IMR-90 (cell line): ENCODE measurements at regions not wholly inside any gene's neighbourhood (a gene's known extent, or its start where the extent isn't known, plus 50 kb on each side); places are given as distances from the start of the nearest gene placed in this dataset.

Experiments
- BHLHE40 ChIP-seq: fragments of 150-350 bp; IDR thresholded peaks from 2 replicates; pipeline ENCODE4 v1.6.1; 2016; ENCODE audit warnings: mild to moderate bottlenecking, low read depth, low read length
- CEBPB ChIP-seq: IDR thresholded peaks from 2 replicates; pipeline ENCODE4 v1.6.1; 2012; ENCODE audit warnings: low read depth, low read length, improper control_type of control experiment
- CHD1 ChIP-seq: IDR thresholded peaks from 2 replicates; pipeline ENCODE4 v1.6.1; 2012; ENCODE audit warnings: low read depth, low read length, improper control_type of control experiment
- MXI1 ChIP-seq: IDR thresholded peaks from 2 replicates; pipeline ENCODE4 v1.6.1; 2012; ENCODE audit warnings: low read depth, mild to moderate bottlenecking, low read length, moderate library complexity, borderline replicate concordance
- POLR2A ChIP-seq: IDR thresholded peaks from 2 replicates; pipeline ENCODE4 v1.6.1; 2012; ENCODE audit warnings: mild to moderate bottlenecking, low read depth, low read length
- RAD21 ChIP-seq: IDR thresholded peaks from 2 replicates; pipeline ENCODE4 v1.6.1; 2012; ENCODE audit warnings: low read length, improper control_type of control experiment
- RFX5 ChIP-seq: IDR thresholded peaks from 2 replicates; pipeline ENCODE4 v1.8.0; 2012; ENCODE audit warnings: low read depth, mild to moderate bottlenecking, low read length, moderate library complexity
- SMC3 ChIP-seq: fragments of 150-350 bp; IDR thresholded peaks from 2 replicates; pipeline ENCODE4 v1.6.1; 2016; ENCODE audit warnings: low read depth, mild to moderate bottlenecking, antibody characterized with exemption, low read length, moderate library complexity
- TF ChIP-seq, protein P1 (sequence below): conservative IDR thresholded peaks from 2 replicates; pipeline ENCODE4 v1.5.1; 2012; ENCODE audit warnings: mild to moderate bottlenecking, low read depth, low read length, improper control_type of control experiment

DNA sequence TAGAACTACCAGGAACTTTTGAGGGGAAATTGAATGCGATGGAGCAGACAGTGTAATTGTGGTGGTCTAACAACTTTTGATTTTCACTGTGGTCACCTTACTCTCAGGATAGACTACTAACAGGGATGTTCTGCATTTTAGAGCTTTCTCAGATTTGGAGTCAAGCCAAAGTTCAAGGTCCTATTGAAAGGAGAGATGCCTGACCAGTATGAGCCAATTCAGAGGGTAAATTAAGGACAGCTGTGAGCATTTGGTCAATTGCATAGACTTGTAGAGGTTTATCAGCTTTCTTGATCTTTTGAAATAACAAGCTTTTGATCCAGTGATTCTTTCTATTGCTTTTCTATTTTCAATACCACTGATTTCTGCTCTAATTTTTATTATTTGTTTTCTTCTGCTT lies 1095.7 kb upstream of the CNTNAP5 start:
- TF ChIP-seq, protein P1, sequence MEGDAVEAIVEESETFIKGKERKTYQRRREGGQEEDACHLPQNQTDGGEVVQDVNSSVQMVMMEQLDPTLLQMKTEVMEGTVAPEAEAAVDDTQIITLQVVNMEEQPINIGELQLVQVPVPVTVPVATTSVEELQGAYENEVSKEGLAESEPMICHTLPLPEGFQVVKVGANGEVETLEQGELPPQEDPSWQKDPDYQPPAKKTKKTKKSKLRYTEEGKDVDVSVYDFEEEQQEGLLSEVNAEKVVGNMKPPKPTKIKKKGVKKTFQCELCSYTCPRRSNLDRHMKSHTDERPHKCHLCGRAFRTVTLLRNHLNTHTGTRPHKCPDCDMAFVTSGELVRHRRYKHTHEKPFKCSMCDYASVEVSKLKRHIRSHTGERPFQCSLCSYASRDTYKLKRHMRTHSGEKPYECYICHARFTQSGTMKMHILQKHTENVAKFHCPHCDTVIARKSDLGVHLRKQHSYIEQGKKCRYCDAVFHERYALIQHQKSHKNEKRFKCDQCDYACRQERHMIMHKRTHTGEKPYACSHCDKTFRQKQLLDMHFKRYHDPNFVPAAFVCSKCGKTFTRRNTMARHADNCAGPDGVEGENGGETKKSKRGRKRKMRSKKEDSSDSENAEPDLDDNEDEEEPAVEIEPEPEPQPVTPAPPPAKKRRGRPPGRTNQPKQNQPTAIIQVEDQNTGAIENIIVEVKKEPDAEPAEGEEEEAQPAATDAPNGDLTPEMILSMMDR: no peak
- TF ChIP-seq CEBPB: no peak
- TF ChIP-seq RFX5: no peak
- no peak for TF ChIP-seq POLR2A
- TF ChIP-seq MXI1: no peak
- no peak for TF ChIP-seq SMC3
- TF ChIP-seq RAD21: no peak
- TF ChIP-seq BHLHE40: no peak
- no peak for TF ChIP-seq CHD1
